K562 (cell line): ENCODE measurements at regions not wholly inside any gene's neighbourhood (a gene's known extent, or its start where the extent isn't known, plus 50 kb on each side); places are given as distances from the start of the nearest gene placed in this dataset.

Experiments used
- CREB1 ChIP-seq, 2 experiments: sonication (generic) in 1 of 2; formaldehyde crosslinking in 1 of 2; IDR thresholded peaks; 2 replicates each; pipeline versions ENCODE4 v1.6.1 to v1.8.0; 2012 to 2022; ENCODE audit warnings: inconsistent platforms in 1 of 2, mild to moderate bottlenecking in 1 of 2, missing genetic modification reagents in 1 of 2, moderate library complexity in 1 of 2
- E2F1 ChIP-seq: sonication (generic); formaldehyde crosslinking; IDR thresholded peaks from 2 replicates; pipeline ENCODE4 v1.8.1; 2023; ENCODE audit warnings: mild to moderate bottlenecking, missing genetic modification reagents, moderate library complexity
- IRF1 ChIP-seq: sonication (generic); formaldehyde crosslinking; IDR thresholded peaks from 2 replicates; pipeline ENCODE4 v1.8.0; 2022; ENCODE audit warnings: missing genetic modification reagents, mild to moderate bottlenecking, borderline replicate concordance
- MLX ChIP-seq, 2 experiments: fragments of 450-650 bp in 1 of 2; sonication (generic) in 1 of 2; formaldehyde crosslinking; conservative IDR thresholded peaks; 2 replicates each; pipeline versions ENCODE4 v1.4.0 to v1.8.1; 2020 to 2022; ENCODE audit warnings: mild to moderate bottlenecking in 1 of 2, missing genetic modification reagents in 1 of 2
- MTF1 ChIP-seq: fragments of 250-450 bp; sonication (Bioruptor Pico); IDR thresholded peaks from 2 replicates; pipeline ENCODE4 v1.9.0; 2021; ENCODE audit warnings: moderate library complexity, mild to moderate bottlenecking, inconsistent platforms, borderline replicate concordance
- NFE2L1 ChIP-seq: fragments of 450-650 bp; IDR thresholded peaks from 2 replicates; pipeline ENCODE4 v1.6.1; 2016; ENCODE audit warnings: missing genetic modification characterization, low read depth, mild to moderate bottlenecking, missing compliant biosample characterization, moderate library complexity, borderline replicate concordance
- RERE ChIP-seq: sonication (generic); formaldehyde crosslinking; IDR thresholded peaks from 2 replicates; pipeline ENCODE4 v1.8.0; 2023; ENCODE audit warnings: missing genetic modification reagents, mild to moderate bottlenecking, borderline replicate concordance
- TOE1 ChIP-seq, 2 experiments: fragments of 450-650 bp in 1 of 2; sonication (generic) in 1 of 2; formaldehyde crosslinking in 1 of 2; IDR thresholded peaks; 2 replicates each; pipeline versions ENCODE4 v1.7.1 to v1.8.0; 2016 to 2022; ENCODE audit warnings: borderline replicate concordance in 2 of 2, mild to moderate bottlenecking in 2 of 2, antibody characterized with exemption in 1 of 2, inconsistent platforms in 1 of 2, low read depth in 1 of 2, missing genetic modification reagents in 1 of 2, moderate library complexity in 1 of 2
- ZBTB11 ChIP-seq, 3 experiments: fragments of 200-800 bp in 1 of 3; fragments of 250-450 bp in 1 of 3; fragments of 450-650 bp in 1 of 3; sonication (Bioruptor Pico) in 1 of 3; sonication (Bioruptor generic) in 1 of 3; formaldehyde crosslinking in 1 of 3; IDR thresholded peaks; 2 replicates each; pipeline versions ENCODE4 v1.6.1 to v1.8.0; 2016 to 2022; ENCODE audit warnings: mild to moderate bottlenecking in 2 of 3, missing genetic modification characterization in 2 of 3, missing compliant biosample characterization in 1 of 3, moderate library complexity in 1 of 3
- ZNF41 ChIP-seq: fragments of 250-450 bp; sonication (Bioruptor Pico); conservative IDR thresholded peaks from 2 replicates; pipeline ENCODE4 v1.4.0; 2020; ENCODE audit warnings: mild to moderate bottlenecking

GRCh38 chr22:22109693-22110466 lies 127.3 kb upstream of the TOP3B start (continued):
- peak; percentile 94; the same call in 1 of the 2 replicates for TF ChIP-seq RERE (CRISPR knock-in tag)
- TF ChIP-seq MTF1, result peak; percentile 85; the same call in 1 of the 2 replicates
- no peak for TF ChIP-seq NFE2L1 (tag)
- peak; percentile 29; the same call in 1 of the 2 replicates for TF ChIP-seq ZNF41 (CRISPR knock-in tag)
- peak; percentile 34; the same call in 1 of the 2 replicates for TF ChIP-seq IRF1 (CRISPR knock-in tag)
- no peak for TF ChIP-seq CREB1 (IDR thresholded peaks at IDR 0.05)
- peak; percentile 44; the same call in 1 of the 2 replicates for TF ChIP-seq CREB1 (CRISPR knock-in tag; IDR thresholded peaks at IDR 0.05)
- peak in 1 of 3 experiments; percentile 46; a peak in 1 of 6 replicates for TF ChIP-seq ZBTB11 (CRISPR knock-in tag; IDR thresholded peaks at IDR 0.05)
- 0 out of 4 replicates have a peak, but pooled peaks of 1 of the 2 experiments have one; percentile 13 for TF ChIP-seq MLX (CRISPR knock-in tag; conservative IDR thresholded peaks at IDR 0.05)
- TF ChIP-seq E2F1 (CRISPR knock-in tag), result 0 out of 2 replicates have a peak, but pooled peaks have one; percentile 21
- no peak for TF ChIP-seq TOE1 (IDR thresholded peaks at IDR 0.05; ENCODE audit: borderline replicate concordance)
- peak; percentile 68; the same call in 1 of the 2 replicates for TF ChIP-seq TOE1 (CRISPR knock-in tag; IDR thresholded peaks at IDR 0.05; ENCODE audit: borderline replicate concordance, low read depth)
